Stimulated activated naive CD8-positive, alpha-beta T cell treated with anti-CD3 and anti-CD28 coated beads, Interleukin-15, Interleukin-2, amounts not matched to agents 100 ng/mL and 50 ng/mL, for 24 hours (primary cell): ENCODE measurements at regions not wholly inside any gene's neighbourhood (a gene's known extent, or its start where the extent isn't known, plus 50 kb on each side); places are given as distances from the start of the nearest gene placed in this dataset.
"Not testable (repeated sequence)": the region's sequence is repeated elsewhere in the genome, so short reads cannot be mapped to it uniquely, and the experiment has no call there.

Experiments
- H3K27ac Mint-ChIP-seq: one replicate; pipeline ENCODE4 v1.8.0; 2021; ENCODE audit warnings: mild to moderate bottlenecking, mixed read lengths
- H3K27me3 Mint-ChIP-seq: one replicate; pipeline ENCODE4 v1.8.0; 2021; ENCODE audit warnings: mixed read lengths
- H3K36me3 Mint-ChIP-seq: one replicate; pipeline ENCODE4 v1.8.0; 2021; ENCODE audit warnings: low read depth, mixed read lengths
- H3K4me1 Mint-ChIP-seq: one replicate; pipeline ENCODE4 v1.8.0; 2021; ENCODE audit warnings: low read depth, mixed read lengths
- H3K4me3 Mint-ChIP-seq: one replicate; pipeline ENCODE4 v1.8.0; 2021; ENCODE audit warnings: mild to moderate bottlenecking, mixed read lengths
- H3K9me3 Mint-ChIP-seq: one replicate; pipeline ENCODE4 v1.8.0; 2021; ENCODE audit warnings: mixed read lengths

DNA sequence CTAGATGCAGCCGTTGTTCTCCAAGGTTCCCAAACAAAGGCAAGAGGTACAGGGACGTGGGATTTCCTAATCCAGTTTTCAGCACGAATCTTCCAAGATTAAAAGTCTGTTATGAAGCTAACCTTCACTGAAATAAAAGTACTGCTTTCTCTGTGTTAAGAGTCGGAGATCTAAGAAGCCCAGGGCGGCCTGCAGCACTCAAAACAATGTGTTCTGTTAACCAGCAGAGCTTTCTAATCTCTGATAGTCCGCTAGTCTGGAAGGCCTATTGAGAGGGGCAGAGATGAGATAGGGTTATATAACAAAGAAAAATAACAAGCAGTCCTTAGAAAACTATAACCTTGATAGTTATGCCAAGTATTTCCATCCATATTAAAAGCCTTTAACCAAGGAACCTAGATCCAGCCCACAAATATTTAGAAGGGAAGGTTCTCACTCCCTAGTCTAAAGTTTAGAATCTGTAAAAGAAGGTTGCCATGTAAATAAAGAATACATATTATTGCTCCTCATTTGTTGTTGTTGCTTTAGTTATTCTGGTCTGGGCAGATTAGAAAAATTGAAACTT lies 106.3 kb upstream of the SVIL start:
- Mint-ChIP-seq H3K4me1 (no peaks in the 10 kb centered on the region), H3K9me3 (no peaks in the 10 kb centered on the region), H3K36me3 (no peaks in the 10 kb centered on the region), H3K27me3 (peaks cover 18% of the 10 kb centered on the region), H3K27ac (no peak overlapping the region), H3K4me3 (no peak overlapping the region)

GRCh38 chr10:29738341-29738740 lies 103.6 kb upstream of the SVIL start:
- Mint-ChIP-seq H3K9me3 (no peaks in the 10 kb centered on the region), H3K36me3 (no peaks in the 10 kb centered on the region), H3K27me3 (peaks cover 18% of the 10 kb centered on the region), H3K4me3 (no peak overlapping the region), H3K27ac (no peak overlapping the region), H3K4me1 (peaks cover 9% of the 10 kb centered on the region)

DNA sequence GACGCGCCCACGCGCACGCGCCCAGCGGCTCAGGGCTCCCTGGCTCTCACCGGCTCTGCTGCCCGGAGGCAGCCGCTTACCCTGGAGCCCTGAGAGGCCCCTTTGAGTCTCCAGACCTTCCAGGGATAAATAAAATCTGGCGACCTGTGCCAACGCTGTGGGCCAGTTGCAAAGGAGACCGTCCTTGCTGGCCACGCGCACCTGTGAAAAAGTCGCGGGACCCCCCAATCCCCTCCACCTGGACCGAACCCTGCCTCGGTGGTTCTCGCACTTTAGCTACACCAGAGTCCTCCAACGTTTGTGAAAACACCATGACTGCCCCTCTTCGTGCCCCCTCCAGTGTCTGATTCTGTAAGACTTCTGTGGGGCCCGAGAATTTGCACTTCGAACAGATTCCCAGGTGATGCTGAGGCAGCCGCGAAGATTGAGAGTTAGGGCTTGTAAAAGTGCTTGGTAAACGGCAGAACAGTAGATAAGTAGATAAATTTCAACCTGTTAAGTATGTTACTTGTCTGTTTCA lies 102.4 kb upstream of the SVIL start:
- H3K9me3 Mint-ChIP-seq = no peaks in the 10 kb centered on the region
- H3K27me3 Mint-ChIP-seq = peaks cover 18% of the 10 kb centered on the region
- H3K4me3 Mint-ChIP-seq = peak overlapping the region; percentile 68
- no peak overlapping the region for H3K27ac Mint-ChIP-seq
- peaks cover 18% of the 10 kb centered on the region for H3K4me1 Mint-ChIP-seq
- no peaks in the 10 kb centered on the region for H3K36me3 Mint-ChIP-seq

DNA sequence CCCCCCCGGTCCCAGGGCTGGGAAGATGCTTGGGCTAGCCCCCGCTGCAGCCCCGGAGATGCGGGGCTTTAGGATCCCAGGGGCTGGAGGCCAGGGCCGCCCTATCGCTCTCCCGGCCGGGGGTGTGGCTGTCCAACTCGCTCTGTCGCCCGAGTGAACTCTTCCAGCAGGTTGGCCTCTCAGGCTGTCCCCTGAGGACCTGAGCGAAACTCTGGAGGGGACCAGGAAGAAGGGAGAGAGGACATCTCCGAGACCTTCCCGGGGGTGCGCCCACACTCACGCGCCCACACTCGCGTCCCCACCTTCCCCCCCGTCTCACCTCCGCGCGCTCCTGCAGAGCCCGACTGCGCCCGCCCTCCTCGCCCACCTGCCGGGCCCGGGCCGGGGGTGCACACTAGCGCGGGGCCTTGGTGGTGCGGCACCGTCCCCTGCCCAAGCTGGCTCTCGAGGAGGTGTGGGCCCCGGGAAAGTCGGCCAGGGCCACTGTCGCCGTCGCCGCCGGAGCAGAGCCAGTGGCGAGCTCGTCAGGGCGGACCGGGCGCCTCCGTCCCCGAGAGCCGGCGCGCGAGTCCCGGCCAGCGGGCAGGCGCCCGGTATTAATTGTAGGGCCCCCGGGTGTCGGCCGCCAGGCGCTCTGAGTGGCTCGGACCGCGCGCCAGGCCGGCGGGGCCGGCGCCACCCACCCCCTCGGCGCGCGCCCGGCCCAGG lies 101.7 kb upstream of the SVIL start:
- Mint-ChIP-seq H3K36me3 (no peaks in the 10 kb centered on the region), H3K4me3 (peak overlapping the region; percentile 80), H3K9me3 (no peaks in the 10 kb centered on the region), H3K27me3 (peaks cover 18% of the 10 kb centered on the region), H3K27ac (no peak overlapping the region), H3K4me1 (peaks cover 18% of the 10 kb centered on the region)

DNA sequence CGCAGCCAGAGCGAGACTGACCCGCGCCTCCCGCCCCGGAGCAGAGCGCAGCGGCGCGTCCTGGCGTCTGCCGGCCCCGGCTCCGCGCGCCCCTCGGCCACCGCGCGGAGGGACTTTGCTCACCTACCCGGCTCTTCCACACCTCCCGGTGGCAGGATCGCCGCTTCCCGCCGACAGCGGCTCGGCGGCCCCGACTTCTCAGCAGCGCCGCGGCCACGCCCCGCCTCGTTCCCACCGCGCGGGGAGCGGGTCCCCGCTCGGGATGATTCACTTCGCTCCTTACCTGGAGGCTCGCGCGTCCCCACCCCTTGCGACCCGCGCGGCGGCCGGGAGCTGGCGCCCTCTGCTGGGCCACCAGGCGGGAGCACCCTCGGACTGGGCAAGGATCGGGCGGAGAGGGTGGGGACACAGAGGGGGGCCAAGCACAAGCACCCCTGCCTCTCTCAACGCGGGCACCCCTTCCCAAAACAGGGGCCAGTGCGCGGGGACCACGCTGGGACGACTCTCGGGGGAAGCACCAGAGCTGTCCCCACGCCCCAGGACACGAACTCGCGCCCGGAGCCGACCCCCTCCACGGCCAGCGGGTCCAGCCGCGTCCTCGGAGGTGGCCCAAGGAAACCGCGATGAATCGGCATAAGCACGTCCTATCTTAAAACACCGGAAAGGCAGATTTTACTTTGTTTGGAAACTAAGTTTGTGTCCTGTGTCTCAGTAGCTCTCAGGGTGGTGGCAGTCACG lies 101.0 kb upstream of the SVIL start:
- Mint-ChIP-seq H3K4me1 (peaks cover 22% of the 10 kb centered on the region), H3K27me3 (peaks cover 17% of the 10 kb centered on the region), H3K4me3 (peak overlapping the region; percentile 80), H3K36me3 (no peaks in the 10 kb centered on the region), H3K27ac (peak overlapping the region; percentile 55), H3K9me3 (no peaks in the 10 kb centered on the region)

- Mint-ChIP-seq H3K4me1 (peaks cover 27% of the 10 kb centered on the region), H3K27me3 (peaks cover 14% of the 10 kb centered on the region), H3K27ac (peak overlapping the region; percentile 63), H3K4me3 (peak overlapping the region; percentile 85), H3K9me3 (peaks cover 3% of the 10 kb centered on the region), H3K36me3 (peaks cover 4% of the 10 kb centered on the region)
These were observed 100.3 kb upstream of the SVIL start for GRCh38 chr10:29734962-29735627.

- Mint-ChIP-seq H3K9me3 (peaks cover 4% of the 10 kb centered on the region), H3K4me3 (peak overlapping the region; percentile 85), H3K27me3 (peaks cover 13% of the 10 kb centered on the region), H3K36me3 (peaks cover 5% of the 10 kb centered on the region), H3K4me1 (peaks cover 29% of the 10 kb centered on the region), H3K27ac (peak overlapping the region; percentile 63)
These were observed 99.8 kb upstream of the SVIL start for GRCh38 chr10:29734640-29734961.

DNA sequence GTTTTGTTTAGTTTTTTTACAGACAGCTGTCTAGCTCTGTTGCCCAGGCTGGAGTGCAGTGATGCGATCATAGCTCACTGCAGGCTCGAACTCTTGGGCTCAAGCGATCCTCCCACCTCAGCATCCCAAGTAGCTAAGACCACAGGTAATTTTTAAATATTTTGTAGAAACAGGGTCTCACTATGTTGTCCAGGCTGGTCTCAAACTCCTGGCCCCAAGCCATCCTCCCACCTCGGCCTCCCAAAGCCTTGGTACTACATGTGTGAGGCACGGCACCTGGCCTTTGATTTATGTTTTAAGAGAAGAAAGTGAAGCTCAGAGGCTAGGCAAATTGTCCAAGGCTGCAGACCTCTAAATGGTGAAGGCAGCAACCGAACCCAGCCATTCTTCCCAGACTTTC lies 98.6 kb upstream of the SVIL start:
- Mint-ChIP-seq H3K9me3 (peaks cover 4% of the 10 kb centered on the region), H3K4me3 (no peak overlapping the region), H3K36me3 (peaks cover 9% of the 10 kb centered on the region), H3K4me1 (peaks cover 33% of the 10 kb centered on the region), H3K27me3 (peaks cover 10% of the 10 kb centered on the region), H3K27ac (no peak overlapping the region)

GRCh38 chr10:29732918-29733317 lies 98.1 kb upstream of the SVIL start:
- Mint-ChIP-seq H3K36me3 (peaks cover 9% of the 10 kb centered on the region), H3K9me3 (peaks cover 4% of the 10 kb centered on the region), H3K27me3 (peaks cover 9% of the 10 kb centered on the region), H3K4me1 (peaks cover 37% of the 10 kb centered on the region), H3K4me3 (no peak overlapping the region), H3K27ac (no peak overlapping the region)

DNA sequence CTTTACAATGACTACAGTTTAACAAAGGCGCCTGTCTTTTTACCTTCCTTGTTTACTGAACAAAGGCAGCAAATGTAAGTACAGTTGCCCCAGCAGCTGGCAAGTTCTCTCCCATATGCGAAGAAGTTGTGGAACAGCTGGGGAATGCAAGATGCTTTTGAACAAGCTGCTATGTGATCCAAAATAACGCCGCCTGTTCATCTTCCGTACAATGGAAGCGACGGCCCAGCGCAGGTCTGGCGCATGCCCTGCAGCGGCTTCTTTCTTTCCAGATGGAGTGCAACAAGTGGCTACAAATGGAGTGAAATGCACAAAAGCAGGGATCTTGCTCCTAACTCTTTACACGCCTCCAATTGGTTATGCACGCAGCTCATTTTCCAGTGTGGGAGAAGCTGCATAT lies 97.0 kb upstream of the SVIL start:
- Mint-ChIP-seq H3K4me1 (peaks cover 37% of the 10 kb centered on the region), H3K27ac (no peak overlapping the region), H3K9me3 (peaks cover 4% of the 10 kb centered on the region), H3K36me3 (peaks cover 9% of the 10 kb centered on the region), H3K27me3 (no peaks in the 10 kb centered on the region), H3K4me3 (no peak overlapping the region)

DNA sequence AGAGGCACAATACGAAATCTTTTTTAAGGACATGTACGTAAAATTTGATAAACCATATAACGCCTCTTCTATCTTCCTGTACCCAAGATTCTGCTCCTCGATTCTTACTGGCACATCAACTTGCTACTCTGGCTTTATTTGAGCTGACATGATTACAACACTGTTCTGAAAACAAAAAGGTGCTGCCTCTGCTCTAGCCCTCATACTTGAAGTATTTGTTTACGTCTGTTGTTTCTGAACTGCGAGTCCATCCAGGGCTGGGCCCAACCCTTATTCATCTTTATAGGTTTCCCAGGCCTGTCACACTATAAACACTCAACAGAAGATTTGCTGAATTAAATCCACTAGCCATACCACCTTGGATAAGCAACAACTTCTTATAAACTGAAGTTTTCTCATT lies 96.2 kb upstream of the SVIL start:
- Mint-ChIP-seq H3K36me3 (peaks cover 11% of the 10 kb centered on the region), H3K27ac (no peak overlapping the region), H3K9me3 (peaks cover 4% of the 10 kb centered on the region), H3K27me3 (no peaks in the 10 kb centered on the region), H3K4me3 (no peak overlapping the region), H3K4me1 (peaks cover 37% of the 10 kb centered on the region)

DNA sequence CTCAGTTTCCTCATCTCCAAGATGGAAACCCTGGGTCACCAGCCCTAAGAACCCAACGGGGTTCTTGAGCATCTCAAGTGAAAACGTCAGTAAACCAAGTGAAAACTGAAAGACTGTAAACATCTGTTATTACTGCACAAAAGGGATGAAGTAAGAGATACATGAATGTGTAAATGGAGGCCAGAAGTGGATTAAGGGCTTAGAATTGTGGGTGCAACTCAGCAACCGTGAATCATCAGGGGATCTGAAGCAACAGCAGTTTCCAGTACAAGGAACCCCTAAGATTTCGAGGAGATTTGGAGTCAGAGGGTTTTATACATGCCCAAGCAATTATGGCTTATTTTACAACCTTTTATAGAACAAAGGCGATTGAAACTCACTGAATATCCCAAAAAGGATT lies 95.7 kb upstream of the SVIL start:
- Mint-ChIP-seq H3K4me1 (peaks cover 41% of the 10 kb centered on the region), H3K36me3 (peaks cover 11% of the 10 kb centered on the region), H3K27ac (no peak overlapping the region), H3K9me3 (peaks cover 4% of the 10 kb centered on the region), H3K27me3 (no peaks in the 10 kb centered on the region), H3K4me3 (no peak overlapping the region)

DNA sequence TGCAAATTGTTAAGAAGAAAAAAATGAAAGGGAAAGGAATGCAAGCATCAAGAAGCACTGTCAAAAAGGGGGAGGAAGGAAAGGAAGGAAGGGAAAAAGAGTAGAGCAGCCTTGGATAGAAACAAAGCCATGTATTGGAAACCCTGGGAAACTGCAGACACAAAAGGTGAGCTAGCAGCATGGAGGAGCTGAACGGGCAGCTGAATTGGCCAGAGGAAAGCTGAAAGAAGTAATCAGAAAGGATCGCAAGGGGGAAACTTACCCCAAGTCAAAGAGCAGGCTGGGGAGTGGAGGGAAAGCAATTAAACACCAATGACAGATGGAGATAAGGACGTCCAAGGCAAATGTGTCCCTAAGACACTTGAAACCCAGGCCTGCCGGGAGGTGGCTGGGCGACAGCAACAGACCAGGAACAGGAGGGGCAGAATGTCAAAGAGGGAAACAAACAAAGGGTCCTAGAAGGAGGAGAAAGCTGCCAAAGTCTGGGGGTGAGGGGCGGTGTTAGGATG lies 93.8 kb upstream of the SVIL start:
- Mint-ChIP-seq H3K27ac (no peak overlapping the region), H3K9me3 (peaks cover 4% of the 10 kb centered on the region), H3K4me3 (no peak overlapping the region), H3K4me1 (peaks cover 50% of the 10 kb centered on the region), H3K36me3 (peaks cover 11% of the 10 kb centered on the region), H3K27me3 (no peaks in the 10 kb centered on the region)

DNA sequence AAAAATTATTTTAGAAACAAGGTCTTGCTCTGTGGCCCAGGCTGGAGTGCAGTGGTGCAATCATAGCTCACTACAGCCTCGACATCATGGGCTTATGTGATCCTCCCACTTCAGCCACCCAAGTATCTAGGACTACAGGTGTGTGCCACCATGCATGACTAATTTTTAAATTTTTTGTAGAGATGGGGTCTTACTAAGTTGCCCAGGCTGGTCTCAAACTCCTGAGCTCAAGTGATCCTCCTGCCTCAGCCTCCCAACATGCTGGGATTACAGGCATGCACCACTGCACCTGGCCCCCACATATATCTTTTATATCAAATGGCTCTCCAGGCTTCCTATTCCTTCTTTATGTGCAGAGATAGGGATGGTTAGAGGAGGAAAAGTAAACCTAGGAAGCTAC lies 91.2 kb upstream of the SVIL start:
- H3K36me3 Mint-ChIP-seq = peaks cover 15% of the 10 kb centered on the region
- H3K9me3 Mint-ChIP-seq, H3K27ac Mint-ChIP-seq, H3K4me3 Mint-ChIP-seq, H3K27me3 Mint-ChIP-seq: not testable (repeated sequence)
- peaks cover 39% of the 10 kb centered on the region for H3K4me1 Mint-ChIP-seq
